Progenitor cell of endocrine pancreas (in vitro differentiated cells): ENCODE measurements at regions not wholly inside any gene's neighbourhood (a gene's known extent, or its start where the extent isn't known, plus 50 kb on each side); places are given as distances from the start of the nearest gene placed in this dataset.

Experiments
- DNase-seq: peaks from one replicate; pipeline ENCODE4 v3.0.0; 2021; ENCODE audit warnings: low spot score; ENCODE audit not compliant: unreplicated experiment
- H3K27ac Mint-ChIP-seq: 2 replicates; pipeline ENCODE4 v1.8.0; 2021; ENCODE audit warnings: mild to moderate bottlenecking, moderate library complexity, mixed read lengths
- H3K27me3 Mint-ChIP-seq: 2 replicates; pipeline ENCODE4 v1.8.0; 2021; ENCODE audit warnings: mixed read lengths
- H3K36me3 Mint-ChIP-seq: 2 replicates; pipeline ENCODE4 v1.8.0; 2022; ENCODE audit warnings: mixed read lengths; ENCODE audit not compliant: insufficient read depth
- H3K4me1 Mint-ChIP-seq: 2 replicates; pipeline ENCODE4 v1.8.0; 2021; ENCODE audit warnings: low read depth, mixed read lengths
- H3K4me3 Mint-ChIP-seq: 2 replicates; pipeline ENCODE4 v1.8.0; 2021; ENCODE audit warnings: low read depth, mild to moderate bottlenecking, moderate library complexity, mixed read lengths
- H3K9me3 Mint-ChIP-seq: 2 replicates; pipeline ENCODE4 v1.8.0; 2021; ENCODE audit warnings: low read depth, mixed read lengths
- TF ChIP-seq, protein P1 (sequence below): fragments of 200-600 bp; sonication (generic); IDR thresholded peaks from one replicate; pipeline ENCODE4 v1.5.0; 2021; ENCODE audit warnings: antibody characterized with exemption, mild to moderate bottlenecking; ENCODE audit not compliant: unreplicated experiment

DNA sequence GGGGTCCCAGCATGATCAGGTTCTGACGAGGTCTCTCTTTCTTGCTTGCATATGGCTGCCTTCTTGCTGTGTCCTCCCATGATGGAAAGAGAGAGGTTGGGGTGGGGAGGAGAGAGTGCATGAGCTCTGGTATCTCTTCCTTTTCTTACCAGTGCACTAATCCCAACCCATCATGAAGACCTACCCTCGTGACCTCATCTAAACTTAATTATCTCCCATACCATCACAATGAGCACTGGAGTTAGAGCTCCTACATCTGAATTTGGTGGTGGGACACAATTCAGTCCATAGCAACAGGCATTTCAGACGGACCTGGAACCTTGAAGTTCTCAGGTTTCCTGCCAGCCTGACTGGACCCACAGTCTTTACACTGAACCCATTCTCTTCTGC lies 125.2 kb upstream of the ZNF648 start:
- DNase-seq: no peak
- TF ChIP-seq, protein P1, sequence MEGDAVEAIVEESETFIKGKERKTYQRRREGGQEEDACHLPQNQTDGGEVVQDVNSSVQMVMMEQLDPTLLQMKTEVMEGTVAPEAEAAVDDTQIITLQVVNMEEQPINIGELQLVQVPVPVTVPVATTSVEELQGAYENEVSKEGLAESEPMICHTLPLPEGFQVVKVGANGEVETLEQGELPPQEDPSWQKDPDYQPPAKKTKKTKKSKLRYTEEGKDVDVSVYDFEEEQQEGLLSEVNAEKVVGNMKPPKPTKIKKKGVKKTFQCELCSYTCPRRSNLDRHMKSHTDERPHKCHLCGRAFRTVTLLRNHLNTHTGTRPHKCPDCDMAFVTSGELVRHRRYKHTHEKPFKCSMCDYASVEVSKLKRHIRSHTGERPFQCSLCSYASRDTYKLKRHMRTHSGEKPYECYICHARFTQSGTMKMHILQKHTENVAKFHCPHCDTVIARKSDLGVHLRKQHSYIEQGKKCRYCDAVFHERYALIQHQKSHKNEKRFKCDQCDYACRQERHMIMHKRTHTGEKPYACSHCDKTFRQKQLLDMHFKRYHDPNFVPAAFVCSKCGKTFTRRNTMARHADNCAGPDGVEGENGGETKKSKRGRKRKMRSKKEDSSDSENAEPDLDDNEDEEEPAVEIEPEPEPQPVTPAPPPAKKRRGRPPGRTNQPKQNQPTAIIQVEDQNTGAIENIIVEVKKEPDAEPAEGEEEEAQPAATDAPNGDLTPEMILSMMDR: no peak
- Mint-ChIP-seq H3K36me3 (no peaks in the 10 kb centered on the region), H3K27me3 (peaks cover 4% of the 10 kb centered on the region), H3K27ac (no peak overlapping the region), H3K4me3 (no peak overlapping the region), H3K4me1 (peaks cover 8% of the 10 kb centered on the region), H3K9me3 (no peaks in the 10 kb centered on the region)

- DNase-seq: no peak
- H3K36me3 Mint-ChIP-seq: no peaks in the 10 kb centered on the region
- H3K27ac Mint-ChIP-seq: no peak overlapping the region
- peaks cover 10% of the 10 kb centered on the region for H3K4me1 Mint-ChIP-seq
- H3K9me3 Mint-ChIP-seq: no peaks in the 10 kb centered on the region
- H3K27me3 Mint-ChIP-seq: peaks cover 4% of the 10 kb centered on the region
- TF ChIP-seq, protein P1: no peak
- no peak overlapping the region for H3K4me3 Mint-ChIP-seq
Measured at GRCh38 chr1:182185842-182186756, 124.6 kb upstream of the ZNF648 start.

DNA sequence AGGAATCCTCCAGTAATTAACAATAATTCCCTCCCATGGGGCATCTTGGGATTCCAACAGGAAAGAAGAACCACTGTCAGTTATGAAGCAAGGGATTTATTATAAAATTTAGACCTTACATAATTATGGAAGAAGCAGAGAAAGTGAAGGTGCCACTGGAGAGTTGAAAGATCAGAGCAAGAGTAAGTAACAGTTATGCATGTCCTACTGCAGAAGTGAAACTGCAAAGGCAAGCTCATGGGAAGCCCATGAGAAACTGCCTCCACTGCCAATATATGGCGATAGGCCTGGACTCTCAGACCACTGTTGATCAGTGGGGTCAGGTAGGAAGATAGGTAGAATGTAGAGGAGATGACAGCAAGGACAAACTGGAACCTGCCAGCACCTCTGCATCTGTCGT lies 123.6 kb upstream of the ZNF648 start:
- H3K27ac Mint-ChIP-seq: no peak overlapping the region
- peaks cover 4% of the 10 kb centered on the region for H3K27me3 Mint-ChIP-seq
- no peaks in the 10 kb centered on the region for H3K9me3 Mint-ChIP-seq
- TF ChIP-seq, protein P1: no peak
- peaks cover 11% of the 10 kb centered on the region for H3K4me1 Mint-ChIP-seq
- H3K36me3 Mint-ChIP-seq: no peaks in the 10 kb centered on the region
- no peak for DNase-seq
- H3K4me3 Mint-ChIP-seq: no peak overlapping the region

GRCh38 chr1:182183606-182184005 lies 122.1 kb upstream of the ZNF648 start:
- no peak overlapping the region for H3K27ac Mint-ChIP-seq
- H3K4me3 Mint-ChIP-seq: no peak overlapping the region
- no peaks in the 10 kb centered on the region for H3K9me3 Mint-ChIP-seq
- no peak for DNase-seq
- peaks cover 4% of the 10 kb centered on the region for H3K27me3 Mint-ChIP-seq
- H3K36me3 Mint-ChIP-seq: no peaks in the 10 kb centered on the region
- H3K4me1 Mint-ChIP-seq: peaks cover 11% of the 10 kb centered on the region
- TF ChIP-seq, protein P1: no peak

- Mint-ChIP-seq H3K36me3 (no peaks in the 10 kb centered on the region), H3K4me1 (peaks cover 11% of the 10 kb centered on the region), H3K4me3 (no peak overlapping the region), H3K27ac (no peak overlapping the region), H3K9me3 (no peaks in the 10 kb centered on the region), H3K27me3 (peaks cover 4% of the 10 kb centered on the region)
- TF ChIP-seq, protein P1: no peak
- no peak for DNase-seq
Measured at GRCh38 chr1:182182311-182182710, 120.8 kb upstream of the ZNF648 start.
